ENCODE measurements at regions not wholly inside any gene's neighbourhood (a gene's known extent, or its start where the extent isn't known, plus 50 kb on each side); places are given as distances from the start of the nearest gene placed in this dataset.

GRCh38 chr20:52601295-52601971 is 370.7 kb upstream of the TSHZ2 start:
- no peak for TF ChIP-seq CTCF (IDR thresholded peaks at IDR 0.05; ENCODE audit: borderline replicate concordance, insufficient read depth, low read depth, low read length)
- H3K4me3 ChIP-seq (ENCODE audit: low read depth, low read length) = no peak overlapping the region

- TF ChIP-seq CTCF (IDR thresholded peaks at IDR 0.05; ENCODE audit: borderline replicate concordance, insufficient read depth, low read depth, low read length) = no peak
- no peak overlapping the region for H3K4me3 ChIP-seq (ENCODE audit: low read depth, low read length)
Observed at GRCh38 chr20:52596256-52596655, 375.9 kb upstream of the TSHZ2 start.

GRCh38 chr20:52595518-52595917 is 376.6 kb upstream of the TSHZ2 start:
- no peak for TF ChIP-seq CTCF (IDR thresholded peaks at IDR 0.05; ENCODE audit: borderline replicate concordance, insufficient read depth, low read depth, low read length)
- H3K4me3 ChIP-seq (ENCODE audit: low read depth, low read length) = no peak overlapping the region

- TF ChIP-seq CTCF (IDR thresholded peaks at IDR 0.05; ENCODE audit: borderline replicate concordance, insufficient read depth, low read depth, low read length) = no peak
Observed at GRCh38 chr20:52593654-52594053, 378.5 kb upstream of the TSHZ2 start.

GRCh38 chr20:52592567-52592966 is 379.6 kb upstream of the TSHZ2 start:
- no peak overlapping the region for H3K4me3 ChIP-seq (ENCODE audit: low read depth, low read length)
- no peak for TF ChIP-seq CTCF (IDR thresholded peaks at IDR 0.05; ENCODE audit: borderline replicate concordance, insufficient read depth, low read depth, low read length)

More at GRCh38 chr20:52593654-52594053, 378.5 kb upstream of the TSHZ2 start:
- H3K4me3 ChIP-seq (ENCODE audit: low read depth, low read length) = no peak overlapping the region

- no peak overlapping the region for H3K4me3 ChIP-seq (ENCODE audit: low read depth, low read length)
- TF ChIP-seq CTCF (IDR thresholded peaks at IDR 0.05; ENCODE audit: borderline replicate concordance, insufficient read depth, low read depth, low read length) = no peak
Observed at GRCh38 chr20:52590100-52590499, 382.1 kb upstream of the TSHZ2 start.

- no peak for TF ChIP-seq CTCF (IDR thresholded peaks at IDR 0.05; ENCODE audit: borderline replicate concordance, insufficient read depth, low read depth, low read length)
- H3K4me3 ChIP-seq (ENCODE audit: low read depth, low read length) = no peak overlapping the region
Observed at GRCh38 chr20:52589251-52589812, 382.8 kb upstream of the TSHZ2 start.

Measured in GM12875 (cell line).